ENCODE measurements at regions not wholly inside any gene's neighbourhood (a gene's known extent, or its start where the extent isn't known, plus 50 kb on each side); places are given as distances from the start of the nearest gene placed in this dataset.
"Not testable (repeated sequence)": the region's sequence is repeated elsewhere in the genome, so short reads cannot be mapped to it uniquely, and the experiment has no call there.

- Histone ChIP-seq H3K4me2 (no peak overlapping the region), H3K27ac (no peak overlapping the region), H3K4me1 (ENCODE audit: insufficient read depth) (no peaks in the 10 kb centered on the region), H2AFZ (no peak overlapping the region), H4K20me1 (ENCODE audit: insufficient read depth, poor library complexity, severe bottlenecking) (no peaks in the 10 kb centered on the region), H3K9me2 (replicated peaks; ENCODE audit: insufficient read depth) (no peaks in the 10 kb centered on the region), H3K4me3 (no peak overlapping the region), H3K36me3 (replicated peaks; ENCODE audit: insufficient read depth, low read depth) (no peaks in the 10 kb centered on the region), H3K9me3 (ENCODE audit: low read depth) (no peaks in the 10 kb centered on the region), H3K79me2 (no peaks in the 10 kb centered on the region), H3K27me3 (no peaks in the 10 kb centered on the region)
- 43% methylated on average over 2 of the region's 2 CpGs for WGBS (ENCODE audit: low lambda C conversion rate, missing lambda C conversion rate)
- TF ChIP-seq EZH2 (IDR thresholded peaks at IDR 0.05; ENCODE audit: borderline replicate concordance) = no peak
- no peak for TF ChIP-seq CTCF (IDR thresholded peaks at IDR 0.05; ENCODE audit: poor library complexity)
- no peak for TF ChIP-seq EZH2phosphoT487 (IDR thresholded peaks at IDR 0.05; ENCODE audit: low read depth, severe bottlenecking, unreplicated experiment)
- DNase-seq (ENCODE audit: low spot score) = peak; percentile 12
Observed at GRCh38 chr3:84318273-84318809, 640.4 kb upstream of the CADM2 start.

- 57% methylated on average over 9 of the region's 9 CpGs for WGBS (ENCODE audit: low lambda C conversion rate, missing lambda C conversion rate)
- H3K4me3 ChIP-seq; DNase-seq (ENCODE audit: low spot score); H3K27ac ChIP-seq; H3K4me2 ChIP-seq; H3K9me2 ChIP-seq (replicated peaks; ENCODE audit: insufficient read depth); H3K27me3 ChIP-seq; H3K36me3 ChIP-seq (replicated peaks; ENCODE audit: insufficient read depth, low read depth); H2AFZ ChIP-seq; H3K79me2 ChIP-seq; H3K4me1 ChIP-seq (ENCODE audit: insufficient read depth); H4K20me1 ChIP-seq (ENCODE audit: insufficient read depth, poor library complexity, severe bottlenecking); H3K9me3 ChIP-seq (ENCODE audit: low read depth): not testable (repeated sequence)
Observed at GRCh38 chr3:84365563-84366278, 593.1 kb upstream of the CADM2 start.

Measured in hepatocyte (in vitro differentiated cells).